HepG2 (cell line): ENCODE measurements at regions not wholly inside any gene's neighbourhood (a gene's known extent, or its start where the extent isn't known, plus 50 kb on each side); places are given as distances from the start of the nearest gene placed in this dataset.

ENCODE experiments used
- ATAC-seq: fragments of 200-7000 bp; cut with Tn5 transposase; 3 replicates; pipeline ENCODE4 v1.9.1; 2020; ENCODE audit warnings: mild to moderate bottlenecking, moderate library complexity
- BruUV-seq: library from RNA; stranded (reverse); fragments of 400-500 nt; replicated peaks from 2 replicates; lab custom pipeline; 2021; lab: Mats Ljungman, UMichigan
- CTCF ChIA-PET: fragments of 300-600 bp; formaldehyde crosslinking; extraction: SDS; loops from one replicate; lab custom pipeline; 2021; ENCODE audit warnings: low total read pairs, inconsistent platforms, low intra/inter-chr PET ratio; lab: Yijun Ruan, JAX
- POLR2A ChIA-PET: fragments of 350-600 bp; sonication (Branson Sonifier 250); formaldehyde crosslinking; loops from one replicate; lab custom pipeline; 2020; ENCODE audit warnings: antibody characterized with exemption, inconsistent platforms; lab: Yijun Ruan, JAX
- DNase-seq: peaks from one replicate; pipeline ENCODE4 v3.0.0-alpha.2; 2015; ENCODE audit warnings: low spot score
- FAIRE-seq: peaks from 3 replicates; lab custom pipeline; 2011; peaks lifted over from hg19 to GRCh38; lab: Jason Lieb, UNC
- H2AFZ ChIP-seq: one replicate; pipeline ENCODE4 v1.6.1; 2011; ENCODE audit warnings: low read length, inconsistent platforms
- H3K27ac ChIP-seq: fragments of 300-600 bp; 3 replicates; pipeline ENCODE4 v1.8.0; 2011; ENCODE audit warnings: mixed run types, mild to moderate bottlenecking, mixed read lengths, low read length, inconsistent platforms; ENCODE audit not compliant: insufficient read depth; ENCODE audit errors: extremely low read length
- H3K27me3 ChIP-seq, 2 experiments: fragments of 200-600 bp in 1 of 2; 2 replicates in 1 of 2; 3 replicates in 1 of 2; pipeline versions ENCODE4 v1.6.0 to v1.8.0; 2011; ENCODE audit warnings: low read length in 2 of 2, mild to moderate bottlenecking in 2 of 2, moderate library complexity in 2 of 2, inconsistent platforms in 1 of 2; ENCODE audit not compliant: insufficient read depth in 2 of 2, control insufficient read depth in 1 of 2
- H3K36me3 ChIP-seq, 2 experiments: fragments of 200-600 bp in 1 of 2; replicated peaks in 1 of 2; 2 replicates in 1 of 2; 3 replicates in 1 of 2; pipeline versions ENCODE4 v1.5.1 to v1.8.0; 2011; ENCODE audit warnings: low read length in 2 of 2, inconsistent platforms in 1 of 2; ENCODE audit not compliant: insufficient read depth in 2 of 2, control insufficient read depth in 1 of 2
- H3K4me1 ChIP-seq: 2 replicates; pipeline ENCODE4 v1.5.1; 2012; ENCODE audit warnings: low read length, inconsistent platforms; ENCODE audit not compliant: insufficient read depth
- H3K4me2 ChIP-seq: 2 replicates; pipeline ENCODE4 v1.6.0; 2011; ENCODE audit warnings: low read depth, low read length, inconsistent platforms
- H3K4me3 ChIP-seq, 3 experiments: fragments of 200-600 bp in 1 of 3; sonication (generic), shearing (Covaris generic) in 1 of 3; replicated peaks in 1 of 3; 2 replicates each; pipeline ENCODE4 v1.5.1; 2011 to 2016; ENCODE audit warnings: low read length in 3 of 3, inconsistent platforms in 2 of 3, low read depth in 2 of 3, mild to moderate bottlenecking in 2 of 3, control low read depth in 1 of 3, mixed read lengths in 1 of 3; ENCODE audit not compliant: insufficient read depth in 1 of 3
- H3K79me2 ChIP-seq: one replicate; pipeline ENCODE4 v1.6.1; 2011; ENCODE audit warnings: low read length, inconsistent platforms; ENCODE audit not compliant: insufficient read depth
- H3K9ac ChIP-seq: 2 replicates; pipeline ENCODE4 v1.6.0; 2011; ENCODE audit warnings: mild to moderate bottlenecking, low read depth, low read length, inconsistent platforms; ENCODE audit not compliant: insufficient read depth
- H3K9me3 ChIP-seq: 2 replicates; pipeline ENCODE4 v1.5.1; 2012; ENCODE audit warnings: mild to moderate bottlenecking, low read length
- H4K20me1 ChIP-seq: 2 replicates; pipeline ENCODE4 v1.6.0; 2011; ENCODE audit warnings: inconsistent platforms, mild to moderate bottlenecking, low read length, moderate library complexity; ENCODE audit not compliant: insufficient read depth
- AHDC1 ChIP-seq: sonication (generic); formaldehyde crosslinking; IDR thresholded peaks from 2 replicates; pipeline ENCODE4 v1.5.1; 2020; ENCODE audit warnings: mild to moderate bottlenecking, missing genetic modification reagents, borderline replicate concordance
- GMEB1 ChIP-seq: sonication (generic); formaldehyde crosslinking; IDR thresholded peaks from 2 replicates; pipeline ENCODE4 v1.5.1; 2020; ENCODE audit warnings: missing genetic modification reagents, mild to moderate bottlenecking, borderline replicate concordance
- IKZF5 ChIP-seq: IDR thresholded peaks from 2 replicates; pipeline ENCODE4 v1.6.1; 2018; ENCODE audit warnings: missing genetic modification reagents, mild to moderate bottlenecking, missing compliant biosample characterization
- RBM22 ChIP-seq: fragments of 200-400 bp; formaldehyde crosslinking; optimal IDR thresholded peaks from 2 replicates; pipeline ENCODE3; 2017; ENCODE audit warnings: mild to moderate bottlenecking, low read length, moderate library complexity
- SNAPC4 ChIP-seq: sonication (generic); formaldehyde crosslinking; IDR thresholded peaks from 2 replicates; pipeline ENCODE4 v1.4.0; 2020; ENCODE audit warnings: mild to moderate bottlenecking, missing genetic modification reagents
- SP140L ChIP-seq: sonication (generic); formaldehyde crosslinking; IDR thresholded peaks from 2 replicates; pipeline ENCODE4 v1.4.0; 2020; ENCODE audit warnings: missing genetic modification reagents, borderline replicate concordance
- ZNF263 ChIP-seq: sonication (generic); formaldehyde crosslinking; IDR thresholded peaks from 2 replicates; pipeline ENCODE4 v1.4.0; 2020; ENCODE audit warnings: missing genetic modification reagents
- WGBS: methylation state at CpG from one replicate; pipeline ENCODE4 v1.1.6; 2017; ENCODE audit warnings: low lambda C conversion rate; 5-methylcytosine and 5-hydroxymethylcytosine counted together
- in situ Hi-C: cut with HindIII; loops from 2 replicates; pipeline ENCODE4 v1.10.0; 2017; ENCODE audit warnings: low pct_unique_long_range_greater_than_20kb; ENCODE audit not compliant: extremely low pct_ligation_motif_present
- intact Hi-C: fragments of 100-400 bp; cut with micrococcal nuclease; formaldehyde crosslinking; loops from one replicate; pipeline ENCODE4 v1.10.0; 2022; ENCODE audit not compliant: unreplicated experiment

GRCh38 chr1:219553934-219554502 is 58.9 kb downstream of the ZC3H11B start:
- intact Hi-C loops = no loop called here
- no peaks in the 10 kb centered on the region for H3K27me3 ChIP-seq
- H3K79me2 ChIP-seq = no peaks in the 10 kb centered on the region
- no peak overlapping the region for H3K4me3 ChIP-seq
- BruUV-seq = no TSS peak
- FAIRE-seq (no peak), DNase-seq (no peak), ATAC-seq (no peak)
- no peak overlapping the region for H3K9ac ChIP-seq
- H4K20me1 ChIP-seq = no peaks in the 10 kb centered on the region
- no peaks in the 10 kb centered on the region for H3K36me3 ChIP-seq
- CTCF ChIA-PET = no interaction called here
- in situ Hi-C loops = no loop called here
- POLR2A ChIA-PET = no interaction called here
- H3K4me1 ChIP-seq = no peaks in the 10 kb centered on the region
- 1% methylated on average over 3 of the region's 3 CpGs for WGBS
- H2AFZ ChIP-seq = no peak overlapping the region
- H3K4me2 ChIP-seq = no peak overlapping the region
- H3K27ac ChIP-seq = no peak overlapping the region
- no peaks in the 10 kb centered on the region for H3K9me3 ChIP-seq
- TF ChIP-seq SP140L (CRISPR knock-in tag) (no peak), ZNF263 (no peak), IKZF5 (CRISPR knock-in tag) (no peak), AHDC1 (CRISPR knock-in tag) (no peak), GMEB1 (CRISPR knock-in tag) (no peak), SNAPC4 (no peak), RBM22 (no peak)
